K562 (cell line): ENCODE measurements at regions not wholly inside any gene's neighbourhood (a gene's known extent, or its start where the extent isn't known, plus 50 kb on each side); places are given as distances from the start of the nearest gene placed in this dataset. TPM values are rescaled to one million over a fixed set of nuclear protein-coding genes. Genes with fewer than 3 reads are reported as not detected.

ENCODE experiments used
- NUFIP1 ChIP-seq: fragments of 450-650 bp; IDR thresholded peaks from 2 replicates; pipeline ENCODE4 v1.6.1; 2018; ENCODE audit not compliant: partially characterized antibody
- THRAP3 ChIP-seq: fragments of 450-650 bp; IDR thresholded peaks from 2 replicates; pipeline ENCODE4 v1.6.1; 2016; ENCODE audit warnings: mild to moderate bottlenecking, inconsistent platforms, borderline replicate concordance
- microRNA-seq: library from miRNA; unstranded; fragments of <30 nt; microRNA quantifications from one replicate; pipeline ENCODE4, GENCODE V29; 2018; ENCODE audit warnings: borderline microRNAs expressed
- small RNA-seq: library from RNA; depleted of rRNA; stranded (forward); fragments of <200 nt; gene quantifications from one replicate; pipeline ENCODE3, GENCODE V24; 2014

- no peak for TF ChIP-seq NUFIP1
- no peak for TF ChIP-seq THRAP3
Measured at GRCh38 chr14:65361920-65362319, 50.6 kb upstream of the FUT8 start (continued).

Small RNA genes in the stretch of these regions (microRNA-seq; reads per million reads assigned to microRNA genes)
- gene MIR4708, result not detected

Small RNA genes in the stretch of these regions (small RNA-seq; reads per million reads assigned to genes)
- not detected for gene AL355076.1
- gene MIR4708, result not detected
